ENCODE measurements at regions not wholly inside any gene's neighbourhood (a gene's known extent, or its start where the extent isn't known, plus 50 kb on each side); places are given as distances from the start of the nearest gene placed in this dataset.
"Not testable (repeated sequence)": the region's sequence is repeated elsewhere in the genome, so short reads cannot be mapped to it uniquely, and the experiment has no call there.

- Histone ChIP-seq H3K79me2 (ENCODE audit: insufficient read depth, low read length) (no peaks in the 10 kb centered on the region), H3K27me3 (ENCODE audit: insufficient read depth, low read length) (no peaks in the 10 kb centered on the region), H3K36me3 (ENCODE audit: insufficient read depth, low read length) (no peaks in the 10 kb centered on the region), H3K4me1 (ENCODE audit: insufficient read depth, low read length, severe bottlenecking) (no peaks in the 10 kb centered on the region), H2AFZ (ENCODE audit: low read length) (no peak overlapping the region), H3K9me3 (ENCODE audit: low read length) (no peaks in the 10 kb centered on the region), H3K9me2 (ENCODE audit: low read depth, low read length) (no peaks in the 10 kb centered on the region), H3F3A (ENCODE audit: insufficient read depth, low read length) (no peaks in the 10 kb centered on the region), H4K20me1 (ENCODE audit: insufficient read depth, low read length) (no peaks in the 10 kb centered on the region), H3K27ac (ENCODE audit: low read depth, low read length, poor library complexity, severe bottlenecking) (no peak overlapping the region), H3K4me2 (ENCODE audit: low read length) (no peak overlapping the region), H3K9ac (ENCODE audit: low read length) (no peak overlapping the region), H3K4me3 (ENCODE audit: low read depth, low read length, poor library complexity, severe bottlenecking) (no peak overlapping the region)
- no peak for TF ChIP-seq EZH2 (IDR thresholded peaks at IDR 0.05; ENCODE audit: borderline replicate concordance, low read length)
- TF ChIP-seq CTCF (IDR thresholded peaks at IDR 0.05; ENCODE audit: low read length) = no peak
Measured at GRCh38 chr5:173394701-173395100, 66.5 kb upstream of the STC2 start.

GRCh38 chr5:173392172-173392571 is 64.0 kb upstream of the STC2 start:
- H2AFZ ChIP-seq (ENCODE audit: low read length) = no peak overlapping the region
- H3K4me3 ChIP-seq (ENCODE audit: low read depth, low read length, poor library complexity, severe bottlenecking) = no peak overlapping the region
- no peak overlapping the region for H3K9ac ChIP-seq (ENCODE audit: low read length)
- H3K79me2 ChIP-seq (ENCODE audit: insufficient read depth, low read length) = no peaks in the 10 kb centered on the region
- no peaks in the 10 kb centered on the region for H3K9me2 ChIP-seq (ENCODE audit: low read depth, low read length)
- TF ChIP-seq CTCF (IDR thresholded peaks at IDR 0.05; ENCODE audit: low read length) (no peak), EZH2 (IDR thresholded peaks at IDR 0.05; ENCODE audit: borderline replicate concordance, low read length) (no peak)
- H3K27ac ChIP-seq (ENCODE audit: low read depth, low read length, poor library complexity, severe bottlenecking) = no peak overlapping the region
- H3K9me3 ChIP-seq (ENCODE audit: low read length) = no peaks in the 10 kb centered on the region
- H3K4me1 ChIP-seq (ENCODE audit: insufficient read depth, low read length, severe bottlenecking) = no peaks in the 10 kb centered on the region
- H3K27me3 ChIP-seq (ENCODE audit: insufficient read depth, low read length) = no peaks in the 10 kb centered on the region
- no peak overlapping the region for H3K4me2 ChIP-seq (ENCODE audit: low read length)
- no peaks in the 10 kb centered on the region for H3F3A ChIP-seq (ENCODE audit: insufficient read depth, low read length)
- no peaks in the 10 kb centered on the region for H3K36me3 ChIP-seq (ENCODE audit: insufficient read depth, low read length)
- H4K20me1 ChIP-seq (ENCODE audit: insufficient read depth, low read length) = no peaks in the 10 kb centered on the region

GRCh38 chr5:173391031-173391430 is 62.8 kb upstream of the STC2 start:
- no peak overlapping the region for H3K4me2 ChIP-seq (ENCODE audit: low read length)

GRCh38 chr5:173387293-173387692 is 59.1 kb upstream of the STC2 start:
- H3K27me3 ChIP-seq (ENCODE audit: insufficient read depth, low read length); H3K36me3 ChIP-seq (ENCODE audit: insufficient read depth, low read length); H3F3A ChIP-seq (ENCODE audit: insufficient read depth, low read length): not testable (repeated sequence)

More at GRCh38 chr5:173391031-173391430, 62.8 kb upstream of the STC2 start:
- H3K9me3 ChIP-seq (ENCODE audit: low read length) = no peaks in the 10 kb centered on the region
- H4K20me1 ChIP-seq (ENCODE audit: insufficient read depth, low read length) = no peaks in the 10 kb centered on the region
- H3K27ac ChIP-seq (ENCODE audit: low read depth, low read length, poor library complexity, severe bottlenecking) = no peak overlapping the region
- H3F3A ChIP-seq (ENCODE audit: insufficient read depth, low read length) = no peaks in the 10 kb centered on the region
- TF ChIP-seq EZH2 (IDR thresholded peaks at IDR 0.05; ENCODE audit: borderline replicate concordance, low read length) (no peak), CTCF (IDR thresholded peaks at IDR 0.05; ENCODE audit: low read length) (no peak)
- no peaks in the 10 kb centered on the region for H3K36me3 ChIP-seq (ENCODE audit: insufficient read depth, low read length)
- H2AFZ ChIP-seq (ENCODE audit: low read length) = no peak overlapping the region
- H3K9ac ChIP-seq (ENCODE audit: low read length) = no peak overlapping the region
- no peaks in the 10 kb centered on the region for H3K9me2 ChIP-seq (ENCODE audit: low read depth, low read length)
- no peaks in the 10 kb centered on the region for H3K79me2 ChIP-seq (ENCODE audit: insufficient read depth, low read length)
- H3K4me1 ChIP-seq (ENCODE audit: insufficient read depth, low read length, severe bottlenecking) = no peaks in the 10 kb centered on the region
- no peaks in the 10 kb centered on the region for H3K27me3 ChIP-seq (ENCODE audit: insufficient read depth, low read length)
- H3K4me3 ChIP-seq (ENCODE audit: low read depth, low read length, poor library complexity, severe bottlenecking) = no peak overlapping the region

More at GRCh38 chr5:173387293-173387692, 59.1 kb upstream of the STC2 start:
- not testable (repeated sequence) for H4K20me1 ChIP-seq (ENCODE audit: insufficient read depth, low read length); H3K9me2 ChIP-seq (ENCODE audit: low read depth, low read length); H3K4me3 ChIP-seq (ENCODE audit: low read depth, low read length, poor library complexity, severe bottlenecking); H3K4me2 ChIP-seq (ENCODE audit: low read length); H3K27ac ChIP-seq (ENCODE audit: low read depth, low read length, poor library complexity, severe bottlenecking); H2AFZ ChIP-seq (ENCODE audit: low read length); H3K4me1 ChIP-seq (ENCODE audit: insufficient read depth, low read length, severe bottlenecking); H3K9me3 ChIP-seq (ENCODE audit: low read length); H3K79me2 ChIP-seq (ENCODE audit: insufficient read depth, low read length); H3K9ac ChIP-seq (ENCODE audit: low read length)

All from OCI-LY1 (cell line).